ENCODE measurements at regions not wholly inside any gene's neighbourhood (a gene's known extent, or its start where the extent isn't known, plus 50 kb on each side); places are given as distances from the start of the nearest gene placed in this dataset.

- TF ChIP-seq CTCF (IDR thresholded peaks at IDR 0.05; ENCODE audit: low read length) (no peak), EZH2 (IDR thresholded peaks at IDR 0.05; ENCODE audit: borderline replicate concordance, low read length) (no peak)
Observed at GRCh38 chr5:97499605-97500004, 316.6 kb upstream of the RIOK2 start.

Data from OCI-LY1 (cell line).